ENCODE measurements at regions not wholly inside any gene's neighbourhood (a gene's known extent, or its start where the extent isn't known, plus 50 kb on each side); places are given as distances from the start of the nearest gene placed in this dataset.

DNA sequence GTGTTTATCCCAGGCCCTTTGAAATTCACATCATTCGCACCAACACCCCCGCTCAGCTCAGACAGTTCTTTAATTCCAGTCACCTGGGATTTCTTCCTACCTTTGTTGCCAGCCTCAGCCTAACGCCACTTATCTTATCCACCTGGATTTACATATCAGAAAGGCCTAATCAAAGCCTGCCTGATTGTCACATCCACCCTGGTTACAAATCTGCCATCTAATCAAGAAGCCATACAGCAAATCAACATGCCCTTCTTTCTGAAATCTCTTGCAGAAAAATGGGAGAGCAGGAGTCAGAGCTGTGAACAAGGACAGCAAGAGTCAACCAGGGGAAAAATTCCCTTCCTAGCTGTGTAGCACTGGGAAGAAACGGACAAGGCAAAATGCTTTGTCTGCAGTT lies 173.2 kb upstream of the DAB1 start:
- no peak overlapping the region for H3K27ac ChIP-seq
- intact Hi-C loops (cut with DNase I): no loop called here
- TF ChIP-seq POLR2AphosphoS5 (IDR thresholded peaks at IDR 0.05; ENCODE audit: insufficient read depth in 1 of 2, low read depth in 1 of 2): no peak
- no peak for TF ChIP-seq POLR2A (IDR thresholded peaks at IDR 0.05)
- no peak for TF ChIP-seq CTCF (IDR thresholded peaks at IDR 0.05)
- H3K9me3 ChIP-seq: no peaks in the 10 kb centered on the region
- no peaks in the 10 kb centered on the region for H3K36me3 ChIP-seq
- H3K4me1 ChIP-seq: no peaks in the 10 kb centered on the region
- no peak for DNase-seq (ENCODE audit: extremely low spot score in 2 of 2)
- no peaks in the 10 kb centered on the region for H3K27me3 ChIP-seq
- H3K4me3 ChIP-seq: no peak overlapping the region

DNA sequence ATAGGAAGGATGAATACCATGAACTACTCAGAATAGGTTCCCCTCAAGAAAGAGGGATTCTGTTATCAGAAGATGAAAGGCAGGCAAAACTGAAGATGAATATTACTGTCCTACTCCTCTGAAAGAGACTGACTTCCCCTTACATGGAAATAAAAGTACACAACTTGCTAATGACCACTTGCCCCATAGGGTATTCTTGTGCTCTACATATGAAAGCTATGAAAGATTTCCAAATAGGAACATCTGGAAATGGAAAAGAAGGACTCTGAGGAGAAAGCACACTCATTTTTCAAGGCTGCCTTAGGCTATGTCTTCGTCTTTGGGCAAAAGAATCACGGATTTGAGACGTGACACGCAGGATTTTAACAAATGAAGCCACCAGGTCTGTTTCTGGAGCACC lies 170.1 kb upstream of the DAB1 start:
- H3K9me3 ChIP-seq: no peaks in the 10 kb centered on the region
- TF ChIP-seq POLR2A (IDR thresholded peaks at IDR 0.05) (no peak), CTCF (IDR thresholded peaks at IDR 0.05) (no peak), POLR2AphosphoS5 (IDR thresholded peaks at IDR 0.05; ENCODE audit: insufficient read depth in 1 of 2, low read depth in 1 of 2) (no peak)
- no peaks in the 10 kb centered on the region for H3K36me3 ChIP-seq
- H3K4me3 ChIP-seq: no peak overlapping the region
- DNase-seq (ENCODE audit: extremely low spot score in 2 of 2): no peak
- intact Hi-C loops (cut with DNase I): no loop called here
- H3K4me1 ChIP-seq: no peaks in the 10 kb centered on the region
- no peaks in the 10 kb centered on the region for H3K27me3 ChIP-seq
- H3K27ac ChIP-seq: no peak overlapping the region

DNA sequence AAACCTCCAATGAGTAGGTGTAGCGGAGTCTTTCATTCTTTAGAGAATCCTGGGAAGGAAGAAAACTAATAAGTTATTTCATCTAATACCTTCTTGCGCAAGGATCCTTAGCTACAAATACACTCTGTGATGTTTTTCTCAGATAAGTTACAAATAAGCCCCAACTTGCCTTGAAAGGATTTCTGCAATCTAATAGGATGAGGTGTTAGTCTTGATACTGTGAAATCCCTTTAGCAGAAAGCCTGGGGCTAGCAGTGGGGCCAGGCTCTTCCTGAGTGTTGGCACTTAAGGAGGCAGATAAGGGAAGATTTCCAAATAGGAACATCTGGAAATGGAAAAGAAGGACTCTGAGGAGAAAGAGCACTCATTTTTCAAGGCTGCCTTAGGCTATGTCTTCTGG lies 168.0 kb upstream of the DAB1 start:
- no peaks in the 10 kb centered on the region for H3K36me3 ChIP-seq
- no peak for DNase-seq (ENCODE audit: extremely low spot score in 2 of 2)
- H3K4me1 ChIP-seq: no peaks in the 10 kb centered on the region
- no peaks in the 10 kb centered on the region for H3K27me3 ChIP-seq
- intact Hi-C loops (cut with DNase I): no loop called here
- no peak overlapping the region for H3K4me3 ChIP-seq
- H3K27ac ChIP-seq: no peak overlapping the region
- H3K9me3 ChIP-seq: no peaks in the 10 kb centered on the region
- TF ChIP-seq CTCF (IDR thresholded peaks at IDR 0.05) (no peak), POLR2A (IDR thresholded peaks at IDR 0.05) (no peak), POLR2AphosphoS5 (IDR thresholded peaks at IDR 0.05; ENCODE audit: insufficient read depth in 1 of 2, low read depth in 1 of 2) (no peak)

DNA sequence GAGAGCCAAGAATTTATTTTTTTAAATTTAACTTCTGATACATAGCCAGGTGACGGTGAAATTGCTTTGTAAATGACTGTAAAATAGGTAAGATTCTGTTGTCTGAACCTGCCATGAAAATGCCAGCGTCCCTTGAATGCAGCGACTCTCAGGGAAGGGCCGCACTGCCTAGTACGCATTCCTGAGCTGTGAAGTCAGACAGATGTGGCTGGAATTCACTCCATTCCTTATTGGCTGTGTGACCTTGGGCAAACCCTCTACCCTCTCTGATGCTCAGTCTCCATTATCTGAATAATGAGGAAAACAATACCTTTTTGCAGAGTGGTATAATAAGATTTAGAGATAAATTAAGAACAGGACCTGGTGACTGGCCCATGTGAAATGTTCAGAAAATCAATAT lies 167.1 kb upstream of the DAB1 start:
- no peak overlapping the region for H3K4me3 ChIP-seq
- H3K4me1 ChIP-seq: no peaks in the 10 kb centered on the region
- H3K27ac ChIP-seq: no peak overlapping the region
- H3K9me3 ChIP-seq: no peaks in the 10 kb centered on the region
- intact Hi-C loops (cut with DNase I): no loop called here
- no peak for DNase-seq (ENCODE audit: extremely low spot score in 2 of 2)
- H3K27me3 ChIP-seq: no peaks in the 10 kb centered on the region
- H3K36me3 ChIP-seq: no peaks in the 10 kb centered on the region
- TF ChIP-seq POLR2AphosphoS5 (IDR thresholded peaks at IDR 0.05; ENCODE audit: insufficient read depth in 1 of 2, low read depth in 1 of 2) (no peak), POLR2A (IDR thresholded peaks at IDR 0.05) (no peak), CTCF (IDR thresholded peaks at IDR 0.05) (no peak)

GRCh38 chr1:57586842-57587241 lies 163.0 kb upstream of the DAB1 start:
- Histone ChIP-seq H3K4me1 (no peaks in the 10 kb centered on the region), H3K36me3 (no peaks in the 10 kb centered on the region), H3K27ac (no peak overlapping the region), H3K4me3 (no peak overlapping the region), H3K9me3 (no peaks in the 10 kb centered on the region), H3K27me3 (no peaks in the 10 kb centered on the region)
- intact Hi-C loops (cut with DNase I): no loop called here
- no peak for TF ChIP-seq CTCF (IDR thresholded peaks at IDR 0.05)
- TF ChIP-seq POLR2AphosphoS5 (IDR thresholded peaks at IDR 0.05; ENCODE audit: insufficient read depth in 1 of 2, low read depth in 1 of 2): no peak
- no peak for TF ChIP-seq POLR2A (IDR thresholded peaks at IDR 0.05)
- DNase-seq (ENCODE audit: extremely low spot score in 2 of 2): no peak

Measured in vagina (tissue), 2 donors.